Cardiac septum (tissue), 1 donor: ENCODE measurements at regions not wholly inside any gene's neighbourhood (a gene's known extent, or its start where the extent isn't known, plus 50 kb on each side); places are given as distances from the start of the nearest gene placed in this dataset.

ENCODE experiments used
- DNase-seq: peaks from one replicate; pipeline ENCODE4 v3.0.0-alpha.2; 2020; ENCODE audit warnings: low spot score
- intact Hi-C: fragments of 100-400 bp; cut with DNase I; formaldehyde crosslinking; loops from one replicate; pipeline ENCODE4 v1.14.0; 2022
- donor health status: DM: no; HTN: no; CAD: no.

GRCh38 chr13:53338760-53339159, 310.1 kb downstream of the OLFM4 start:
- intact Hi-C loops, result no loop called here
- DNase-seq, result no peak

GRCh38 chr13:53340505-53341143, 312.0 kb downstream of the OLFM4 start:
- intact Hi-C loops, result no loop called here
- no peak for DNase-seq

- DNase-seq, result no peak
- intact Hi-C loops, result no loop called here
These were observed 312.5 kb downstream of the OLFM4 start for GRCh38 chr13:53341144-53341510.

GRCh38 chr13:53342623-53343360, 314.2 kb downstream of the OLFM4 start:
- intact Hi-C loops, result no loop called here
- no peak for DNase-seq

GRCh38 chr13:53343361-53343744, 314.7 kb downstream of the OLFM4 start:
- intact Hi-C loops, result no loop called here
- DNase-seq, result no peak

- DNase-seq, result no peak
- intact Hi-C loops, result no loop called here
These were observed 322.4 kb downstream of the OLFM4 start for GRCh38 chr13:53351021-53351420.

GRCh38 chr13:53357582-53357981, 329.0 kb downstream of the OLFM4 start:
- intact Hi-C loops, result no loop called here
- no peak for DNase-seq

GRCh38 chr13:53368948-53369347, 340.3 kb downstream of the OLFM4 start:
- no peak for DNase-seq
- intact Hi-C loops, result no loop called here

GRCh38 chr13:53379485-53379884, 350.9 kb downstream of the OLFM4 start:
- intact Hi-C loops, result no loop called here

GRCh38 chr13:53382008-53382407, 353.4 kb downstream of the OLFM4 start:
- DNase-seq, result no peak
- intact Hi-C loops, result no loop called here

More at GRCh38 chr13:53379485-53379884, 350.9 kb downstream of the OLFM4 start:
- DNase-seq, result no peak

GRCh38 chr13:53398051-53398450, 369.4 kb downstream of the OLFM4 start:
- intact Hi-C loops, result no loop called here
- DNase-seq, result no peak

- DNase-seq, result no peak
- intact Hi-C loops, result no loop called here
These were observed 377.0 kb downstream of the OLFM4 start for GRCh38 chr13:53405616-53406015.

GRCh38 chr13:53408306-53408705, 379.7 kb downstream of the OLFM4 start:
- intact Hi-C loops, result no loop called here
- DNase-seq, result no peak

- DNase-seq, result no peak
- intact Hi-C loops, result no loop called here
These were observed 380.4 kb downstream of the OLFM4 start for GRCh38 chr13:53408847-53409568.

GRCh38 chr13:53411463-53411862, 382.9 kb downstream of the OLFM4 start:
- intact Hi-C loops, result no loop called here
- DNase-seq, result no peak

- intact Hi-C loops, result no loop called here
These were observed 386.5 kb downstream of the OLFM4 start for GRCh38 chr13:53415135-53415534.

GRCh38 chr13:53417601-53418000, 389.0 kb downstream of the OLFM4 start:
- intact Hi-C loops, result no loop called here
- DNase-seq, result no peak

More at GRCh38 chr13:53415135-53415534, 386.5 kb downstream of the OLFM4 start:
- no peak for DNase-seq

GRCh38 chr13:53422415-53422814, 393.8 kb downstream of the OLFM4 start:
- DNase-seq, result no peak
- intact Hi-C loops, result no loop called here

GRCh38 chr13:53436396-53436795, 407.8 kb downstream of the OLFM4 start:
- DNase-seq, result no peak
- intact Hi-C loops, result no loop called here

- intact Hi-C loops, result no loop called here
- no peak for DNase-seq
These were observed 411.0 kb downstream of the OLFM4 start for GRCh38 chr13:53439439-53440225.
